Fibroblast of the aortic adventitia (primary cell): ENCODE measurements at regions not wholly inside any gene's neighbourhood (a gene's known extent, or its start where the extent isn't known, plus 50 kb on each side); places are given as distances from the start of the nearest gene placed in this dataset.

ENCODE experiments used
- DNase-seq: peaks from one replicate; pipeline ENCODE4 v3.0.0-alpha.2; 2010; ENCODE audit warnings: low read depth
- H3K4me3 ChIP-seq: 2 replicates; pipeline ENCODE4 v1.5.1; 2011; ENCODE audit warnings: low read depth, mild to moderate bottlenecking, control low read depth, low read length, moderate library complexity
- TF ChIP-seq, protein P1 (sequence below): IDR thresholded peaks from 2 replicates; pipeline ENCODE4 v1.5.1; 2011; ENCODE audit warnings: mild to moderate bottlenecking, low read length, control low read depth, inconsistent platforms; ENCODE audit not compliant: insufficient read depth

DNA sequence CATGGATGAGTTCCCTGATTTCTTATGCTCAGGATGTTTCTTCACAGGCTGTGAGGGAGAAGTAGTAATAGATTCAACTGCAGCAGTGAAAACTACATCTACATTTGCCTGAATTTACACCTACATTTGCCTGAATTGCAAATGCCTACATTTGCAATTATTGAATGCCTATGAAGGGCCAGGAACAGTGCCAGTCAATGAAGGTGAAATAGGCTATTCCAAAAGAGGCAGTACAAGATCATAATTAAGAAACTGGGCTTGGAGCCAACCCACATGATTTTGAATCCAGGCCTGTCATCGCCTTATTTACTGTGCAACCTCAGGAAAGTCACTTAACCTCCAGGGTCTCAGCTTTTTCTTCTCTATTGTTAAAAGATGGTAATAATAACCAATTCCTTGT lies 1353.3 kb downstream of the FAM181B start:
- TF ChIP-seq, protein P1, sequence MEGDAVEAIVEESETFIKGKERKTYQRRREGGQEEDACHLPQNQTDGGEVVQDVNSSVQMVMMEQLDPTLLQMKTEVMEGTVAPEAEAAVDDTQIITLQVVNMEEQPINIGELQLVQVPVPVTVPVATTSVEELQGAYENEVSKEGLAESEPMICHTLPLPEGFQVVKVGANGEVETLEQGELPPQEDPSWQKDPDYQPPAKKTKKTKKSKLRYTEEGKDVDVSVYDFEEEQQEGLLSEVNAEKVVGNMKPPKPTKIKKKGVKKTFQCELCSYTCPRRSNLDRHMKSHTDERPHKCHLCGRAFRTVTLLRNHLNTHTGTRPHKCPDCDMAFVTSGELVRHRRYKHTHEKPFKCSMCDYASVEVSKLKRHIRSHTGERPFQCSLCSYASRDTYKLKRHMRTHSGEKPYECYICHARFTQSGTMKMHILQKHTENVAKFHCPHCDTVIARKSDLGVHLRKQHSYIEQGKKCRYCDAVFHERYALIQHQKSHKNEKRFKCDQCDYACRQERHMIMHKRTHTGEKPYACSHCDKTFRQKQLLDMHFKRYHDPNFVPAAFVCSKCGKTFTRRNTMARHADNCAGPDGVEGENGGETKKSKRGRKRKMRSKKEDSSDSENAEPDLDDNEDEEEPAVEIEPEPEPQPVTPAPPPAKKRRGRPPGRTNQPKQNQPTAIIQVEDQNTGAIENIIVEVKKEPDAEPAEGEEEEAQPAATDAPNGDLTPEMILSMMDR: no peak
- no peak overlapping the region for H3K4me3 ChIP-seq
- no peak for DNase-seq

DNA sequence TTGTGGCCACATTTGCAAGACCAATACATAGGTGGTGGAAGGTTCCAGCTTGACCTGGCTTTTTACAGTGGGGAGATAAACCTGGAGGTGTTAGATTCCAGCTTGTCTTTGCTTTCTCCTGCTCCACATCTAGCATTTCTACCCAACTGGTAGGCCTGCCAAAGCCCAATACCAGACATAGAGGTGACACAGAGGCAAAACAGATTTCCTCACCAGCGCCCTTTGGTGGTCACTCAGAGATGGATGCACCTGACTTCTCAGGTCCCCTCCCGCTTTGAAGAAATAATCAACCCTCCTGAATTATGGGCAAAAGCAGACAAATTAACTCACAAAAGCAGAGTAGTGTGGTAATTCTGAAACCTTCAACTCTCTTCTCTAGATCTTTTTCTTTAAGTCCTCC lies 1356.2 kb downstream of the FAM181B start:
- no peak for DNase-seq
- no peak overlapping the region for H3K4me3 ChIP-seq
- TF ChIP-seq, protein P1: no peak

DNA sequence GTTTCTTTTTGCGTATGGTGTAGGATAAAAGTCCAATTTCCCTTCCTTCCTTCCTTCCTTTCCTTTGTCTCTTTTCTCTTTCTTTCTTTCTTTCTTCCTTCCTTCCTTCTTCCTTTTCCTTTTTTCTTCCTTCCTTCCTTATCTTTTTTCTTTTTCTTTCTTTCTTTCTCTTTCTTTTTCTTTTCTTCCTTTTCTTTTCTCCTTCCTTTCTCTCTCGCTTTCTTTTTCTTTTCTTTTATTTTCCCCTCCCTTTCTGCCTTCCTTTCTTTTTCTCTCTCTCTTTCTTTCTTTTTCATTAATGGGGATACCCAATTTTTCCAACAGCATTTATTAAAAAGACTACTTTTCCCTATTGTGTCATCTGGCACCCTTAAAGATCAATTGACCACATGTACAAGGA lies 1359.7 kb downstream of the FAM181B start:
- DNase-seq: no peak
- H3K4me3 ChIP-seq: no peak overlapping the region
- TF ChIP-seq, protein P1: no peak

DNA sequence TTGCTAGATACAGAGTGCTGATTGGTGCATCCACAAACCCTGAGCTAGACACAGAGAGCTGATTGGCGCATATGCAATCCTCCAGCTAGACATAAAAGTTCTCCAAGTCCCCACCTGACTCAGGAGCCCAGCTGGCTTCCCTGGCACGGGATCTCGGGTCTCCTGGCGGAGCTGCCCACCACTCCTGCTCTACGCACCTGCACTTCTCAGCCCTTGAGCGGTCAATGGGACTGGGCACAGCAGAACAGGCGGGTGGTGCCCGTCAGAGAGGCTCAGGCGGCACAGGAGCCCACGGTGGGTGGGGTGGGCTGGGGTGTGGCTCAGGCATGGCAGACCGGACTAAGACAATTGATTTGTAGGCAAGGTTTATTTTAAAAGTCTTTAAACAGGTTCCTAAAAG lies 1365.5 kb downstream of the FAM181B start:
- no peak for DNase-seq

DNA sequence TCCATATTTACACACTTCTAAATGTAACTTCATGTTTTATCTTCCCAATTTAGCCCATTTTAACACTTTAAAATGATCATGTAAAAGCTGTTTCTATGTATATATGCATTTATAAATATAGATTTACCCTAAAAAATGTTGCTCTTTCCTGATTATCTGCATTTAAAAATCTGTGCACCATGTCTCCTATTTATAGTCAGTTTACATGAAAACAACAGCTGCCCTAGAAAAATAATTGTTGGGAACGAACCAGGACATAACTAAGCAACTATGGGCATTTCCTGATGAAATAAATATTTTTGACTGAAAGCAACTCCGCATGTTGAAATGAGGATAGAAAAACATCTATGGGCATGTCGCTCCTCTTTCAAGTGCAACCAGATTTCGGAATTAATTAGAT lies 1368.2 kb downstream of the FAM181B start:
- TF ChIP-seq, protein P1: no peak
- no peak for DNase-seq
- no peak overlapping the region for H3K4me3 ChIP-seq

More for the DNA sequence above, 1365.5 kb downstream of the FAM181B start:
- TF ChIP-seq, protein P1: no peak
- no peak overlapping the region for H3K4me3 ChIP-seq

DNA sequence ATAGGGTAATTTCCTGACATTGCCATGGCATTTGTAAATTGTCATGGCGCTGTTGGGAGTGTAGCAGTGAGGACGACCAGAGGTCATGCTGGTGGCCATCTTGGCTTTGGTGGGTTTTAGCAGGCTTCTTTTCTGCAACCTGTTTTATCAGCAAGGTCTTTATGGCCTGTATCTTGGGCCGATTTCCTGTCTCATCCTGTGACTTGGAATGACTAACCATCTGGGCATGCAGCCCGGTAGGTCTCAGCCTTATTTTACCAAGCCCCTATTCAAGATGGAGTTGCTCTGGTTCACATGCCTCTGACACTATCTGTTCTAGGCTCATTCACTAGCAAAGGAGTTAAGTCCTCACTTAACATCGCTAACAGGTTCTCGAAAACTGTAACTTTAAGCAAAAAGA lies 1374.2 kb downstream of the FAM181B start:
- H3K4me3 ChIP-seq: no peak overlapping the region
- TF ChIP-seq, protein P1: no peak
- DNase-seq: no peak

DNA sequence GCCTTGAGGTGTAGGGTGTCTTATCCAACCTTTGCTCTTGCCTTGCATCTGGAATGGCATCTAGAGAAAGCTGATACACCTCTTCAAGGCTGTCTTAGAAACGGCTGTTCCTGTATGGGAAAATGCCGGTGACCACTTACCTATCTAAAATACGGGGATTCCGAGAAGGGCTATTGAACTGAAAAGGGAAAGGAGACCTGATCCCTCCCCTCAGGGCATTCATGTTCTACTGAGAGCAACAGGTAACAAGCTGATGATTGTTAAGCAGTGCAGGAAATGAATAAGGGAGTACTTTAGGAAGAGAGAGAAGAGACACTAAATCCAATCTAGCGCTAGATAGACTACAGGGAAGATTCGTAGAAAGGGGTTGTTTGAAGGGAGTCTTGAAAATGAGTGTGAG lies 1388.1 kb downstream of the FAM181B start:
- no peak overlapping the region for H3K4me3 ChIP-seq
- TF ChIP-seq, protein P1: no peak
- DNase-seq: no peak
